Ovary (tissue), 7 donors: ENCODE measurements at regions not wholly inside any gene's neighbourhood (a gene's known extent, or its start where the extent isn't known, plus 50 kb on each side); places are given as distances from the start of the nearest gene placed in this dataset.

Experiments
- DNase-seq, 5 donors: peaks; one replicate each; pipeline ENCODE4 v3.0.0-alpha.2; 2019 to 2020
- H3K27ac ChIP-seq, 2 donors: fragments of 200-600 bp; one replicate each; pipeline versions ENCODE4 v1.5.1 to v1.8.0; 2019 to 2022
- H3K27me3 ChIP-seq: fragments of 200-600 bp; one replicate; pipeline ENCODE4 v1.8.0; 2022
- H3K36me3 ChIP-seq: fragments of 200-600 bp; sonication (generic); one replicate; pipeline ENCODE4 v1.5.1; 2019
- H3K4me1 ChIP-seq: one replicate; pipeline ENCODE4 v1.8.1; 2013; ENCODE audit warnings: mild to moderate bottlenecking, moderate library complexity; ENCODE audit not compliant: insufficient read depth
- H3K4me3 ChIP-seq: fragments of 200-600 bp; sonication (generic); one replicate; pipeline ENCODE4 v1.5.1; 2017
- H3K9me3 ChIP-seq, 2 donors: fragments of 200-600 bp in 1 of 2; sonication (generic) in 1 of 2; one replicate each; pipeline versions ENCODE4 v1.5.1 to v1.8.1; 2013 to 2019; ENCODE audit warnings: mild to moderate bottlenecking in 1 of 2, moderate library complexity in 1 of 2
- CTCF ChIP-seq, 3 donors: fragments of 450-650 bp in 2 of 3; fragments of 200-600 bp in 1 of 3; IDR thresholded peaks; one replicate each; pipeline versions ENCODE4 v1.5.1 to v1.8.0; 2016 to 2022; ENCODE audit warnings: antibody characterized with exemption in 3 of 3, mild to moderate bottlenecking in 1 of 3
- EP300 ChIP-seq: sonication (generic); formaldehyde crosslinking; IDR thresholded peaks from one replicate; pipeline ENCODE4 v1.6.1; 2017; ENCODE audit warnings: antibody characterized with exemption
- POLR2A ChIP-seq: fragments of 450-650 bp; IDR thresholded peaks from one replicate; pipeline ENCODE4 v1.6.1; 2017; ENCODE audit warnings: antibody characterized with exemption, mild to moderate bottlenecking, moderate library complexity
- WGBS, 3 donors: extraction: QIAGEN DNeasy Blood & Tissue Kit in 1 of 3; methylation state at CpG; one replicate each; pipeline versions ENCODE4 v1.1.5 to v1.1.7; 2013 to 2017; 5-methylcytosine and 5-hydroxymethylcytosine counted together
- intact Hi-C, 4 donors: fragments of 100-400 bp; cut with DNase I; formaldehyde crosslinking; loops; one replicate each; pipeline versions ENCODE4 v1.11.0 to v1.15.1; 2022 to 2023
- donor health status: DM: no; HTN: no; CAD: no; lungs with moderate emphysema.
- donor health status: DM: no; HTN: no; CAD: no.
- donor health status: Bipolar disorder and iron deficiency.
- donor health status: DM: no; HTN: no; CAD: no.
- donor health status: DM: yes; HTN: yes; CAD: no.

- Histone ChIP-seq H3K27me3 (no peaks in the 10 kb centered on the region), H3K9me3 (no peaks in the 10 kb centered on the region), H3K4me3 (no peak overlapping the region), H3K27ac (no peak overlapping the region), H3K4me1 (no peaks in the 10 kb centered on the region), H3K36me3 (no peaks in the 10 kb centered on the region)
- intact Hi-C loops: no loop called here
- WGBS, 3 donors: 71 to 75% (median 73%) methylated on average over 1 of the region's 1 CpG
- no peak for TF ChIP-seq POLR2A
- TF ChIP-seq CTCF (IDR thresholded peaks at IDR 0.05): no peak
- no peak for TF ChIP-seq EP300
- DNase-seq: no peak
These were observed 572.0 kb upstream of the ATP2B1 start for GRCh38 chr12:90280564-90281058.

- 69 to 74% (median 71%) methylated on average over 1 of the region's 1 CpG for WGBS, 3 donors
These were observed 571.4 kb upstream of the ATP2B1 start for GRCh38 chr12:90280033-90280432.

GRCh38 chr12:90275088-90275487, 566.5 kb upstream of the ATP2B1 start:
- Histone ChIP-seq H3K4me1 (no peaks in the 10 kb centered on the region), H3K4me3 (no peak overlapping the region), H3K27me3 (no peaks in the 10 kb centered on the region), H3K9me3 (no peaks in the 10 kb centered on the region), H3K27ac (no peak overlapping the region), H3K36me3 (no peaks in the 10 kb centered on the region)
- WGBS, 3 donors: 81 to 84% (median 82%) methylated on average over 2 of the region's 2 CpGs
- TF ChIP-seq POLR2A (no peak), EP300 (no peak), CTCF (IDR thresholded peaks at IDR 0.05) (no peak)
- DNase-seq: no peak
- intact Hi-C loops: no loop called here

More at GRCh38 chr12:90280033-90280432, 571.4 kb upstream of the ATP2B1 start:
- no peak overlapping the region for H3K27ac ChIP-seq
- H3K27me3 ChIP-seq: no peaks in the 10 kb centered on the region
- intact Hi-C loops: no loop called here
- no peak overlapping the region for H3K4me3 ChIP-seq
- H3K9me3 ChIP-seq: no peaks in the 10 kb centered on the region
- TF ChIP-seq EP300 (no peak), CTCF (IDR thresholded peaks at IDR 0.05) (no peak), POLR2A (no peak)
- no peaks in the 10 kb centered on the region for H3K4me1 ChIP-seq
- H3K36me3 ChIP-seq: no peaks in the 10 kb centered on the region
- DNase-seq: no peak

- Histone ChIP-seq H3K36me3 (no peaks in the 10 kb centered on the region), H3K4me3 (no peak overlapping the region), H3K27me3 (no peaks in the 10 kb centered on the region), H3K9me3 (no peaks in the 10 kb centered on the region), H3K27ac (no peak overlapping the region), H3K4me1 (no peaks in the 10 kb centered on the region)
- DNase-seq: no peak
- WGBS, 3 donors: 81 to 94% (median 88%) methylated on average over 1 of the region's 1 CpG
- TF ChIP-seq CTCF (IDR thresholded peaks at IDR 0.05) (no peak), POLR2A (no peak), EP300 (no peak)
- intact Hi-C loops: no loop called here
These were observed 565.8 kb upstream of the ATP2B1 start for GRCh38 chr12:90274407-90274806.
